DOHH2 (cell line): ENCODE measurements at regions not wholly inside any gene's neighbourhood (a gene's known extent, or its start where the extent isn't known, plus 50 kb on each side); places are given as distances from the start of the nearest gene placed in this dataset.

ENCODE experiments used
- H3F3A ChIP-seq: fragments of 200-600 bp; sonication (generic), shearing (Covaris generic); 2 replicates; pipeline ENCODE4 v1.6.0; 2016; ENCODE audit warnings: antibody characterized with exemption, mild to moderate bottlenecking; ENCODE audit not compliant: control insufficient read depth, insufficient read depth
- H3K27ac ChIP-seq: fragments of 200-600 bp; sonication (generic); 2 replicates; pipeline ENCODE4 v1.5.1; 2014; ENCODE audit warnings: low read depth, mild to moderate bottlenecking, low read length, moderate library complexity
- H3K27me3 ChIP-seq: fragments of 200-600 bp; sonication (generic); 2 replicates; pipeline ENCODE4 v1.6.1; 2014; ENCODE audit warnings: mild to moderate bottlenecking, low read length, mixed read lengths; ENCODE audit not compliant: control insufficient read depth
- H3K36me3 ChIP-seq: fragments of 200-600 bp; sonication (generic); 2 replicates; pipeline ENCODE4 v1.6.1; 2014; ENCODE audit warnings: mild to moderate bottlenecking, low read length, moderate library complexity, mixed read lengths; ENCODE audit not compliant: control insufficient read depth
- H3K4me1 ChIP-seq: fragments of 200-600 bp; sonication (generic); 2 replicates; pipeline ENCODE4 v1.6.1; 2014; ENCODE audit warnings: mild to moderate bottlenecking, low read length, mixed read lengths; ENCODE audit not compliant: control insufficient read depth
- H3K4me2 ChIP-seq: fragments of 200-600 bp; sonication (generic); 2 replicates; pipeline ENCODE4 v1.6.0; 2014; ENCODE audit warnings: mild to moderate bottlenecking, low read length, moderate library complexity
- H3K4me3 ChIP-seq: fragments of 200-600 bp; sonication (generic); 2 replicates; pipeline ENCODE4 v1.5.1; 2014; ENCODE audit warnings: mild to moderate bottlenecking, low read length, mixed read lengths
- H3K79me2 ChIP-seq: fragments of 200-600 bp; sonication (generic); 2 replicates; pipeline ENCODE4 v1.6.1; 2014; ENCODE audit warnings: mild to moderate bottlenecking, low read length, mixed read lengths; ENCODE audit not compliant: control insufficient read depth
- H3K9me2 ChIP-seq: fragments of 200-600 bp; sonication (generic); replicated peaks from 2 replicates; pipeline ENCODE4 v1.6.1; 2014; ENCODE audit warnings: mild to moderate bottlenecking, low read length, mixed read lengths; ENCODE audit not compliant: control insufficient read depth
- H3K9me3 ChIP-seq: fragments of 200-600 bp; sonication (generic); 2 replicates; pipeline ENCODE4 v1.6.1; 2014; ENCODE audit warnings: antibody characterized with exemption, low read length, mixed read lengths; ENCODE audit not compliant: control insufficient read depth, insufficient read depth
- H4K20me1 ChIP-seq: fragments of 200-600 bp; sonication (generic); 2 replicates; pipeline ENCODE4 v1.6.0; 2014; ENCODE audit warnings: low read depth, mild to moderate bottlenecking, antibody characterized with exemption, low read length, moderate library complexity; ENCODE audit not compliant: control insufficient read depth, insufficient read depth
- EZH2phosphoT487 ChIP-seq: fragments of 200-600 bp; sonication (generic); IDR thresholded peaks from 2 replicates; pipeline ENCODE4 v1.6.1; 2017; ENCODE audit warnings: borderline replicate concordance, mild to moderate bottlenecking, antibody characterized with exemption, low read length, moderate library complexity, mixed read lengths
- TF ChIP-seq, protein P1 (sequence below): fragments of 200-600 bp; sonication (generic); IDR thresholded peaks from one replicate; pipeline ENCODE4 v1.5.1; 2014; ENCODE audit warnings: antibody characterized with exemption, mild to moderate bottlenecking, low read depth, low read length; ENCODE audit not compliant: poor library complexity, severe bottlenecking

DNA sequence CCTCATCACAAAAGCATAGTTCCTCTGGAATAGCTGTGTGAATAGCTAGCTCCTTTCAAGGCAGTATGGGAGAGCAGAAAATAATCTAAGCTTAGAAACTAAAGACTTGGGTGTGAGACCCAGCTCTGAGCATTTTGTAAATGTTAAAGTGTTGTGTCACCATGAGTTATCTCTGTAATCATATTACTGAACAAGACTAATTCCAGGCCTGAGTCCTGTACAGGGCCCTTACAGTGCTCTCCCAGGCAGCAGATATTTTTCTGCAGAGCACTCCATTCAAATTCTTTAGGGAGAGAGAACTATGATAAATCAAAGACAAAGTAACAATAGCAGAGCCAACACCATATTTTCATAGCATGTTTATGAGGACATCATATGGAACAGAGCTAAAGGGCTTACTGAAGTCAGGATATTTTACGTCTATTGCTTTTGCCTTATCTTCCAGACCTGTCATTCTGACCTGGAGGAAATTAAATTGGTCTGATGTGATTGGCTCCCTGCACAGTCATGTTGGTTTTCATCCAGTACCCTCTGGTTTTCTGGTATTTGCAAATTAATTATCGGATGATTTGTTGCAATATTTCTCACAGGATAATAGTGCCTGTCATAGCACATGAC lies 172.6 kb upstream of the PPP2R3A start:
- H3K9me3 ChIP-seq = no peaks in the 10 kb centered on the region
- H3K4me2 ChIP-seq = no peak overlapping the region
- no peak overlapping the region for H3K27ac ChIP-seq
- TF ChIP-seq, protein P1, sequence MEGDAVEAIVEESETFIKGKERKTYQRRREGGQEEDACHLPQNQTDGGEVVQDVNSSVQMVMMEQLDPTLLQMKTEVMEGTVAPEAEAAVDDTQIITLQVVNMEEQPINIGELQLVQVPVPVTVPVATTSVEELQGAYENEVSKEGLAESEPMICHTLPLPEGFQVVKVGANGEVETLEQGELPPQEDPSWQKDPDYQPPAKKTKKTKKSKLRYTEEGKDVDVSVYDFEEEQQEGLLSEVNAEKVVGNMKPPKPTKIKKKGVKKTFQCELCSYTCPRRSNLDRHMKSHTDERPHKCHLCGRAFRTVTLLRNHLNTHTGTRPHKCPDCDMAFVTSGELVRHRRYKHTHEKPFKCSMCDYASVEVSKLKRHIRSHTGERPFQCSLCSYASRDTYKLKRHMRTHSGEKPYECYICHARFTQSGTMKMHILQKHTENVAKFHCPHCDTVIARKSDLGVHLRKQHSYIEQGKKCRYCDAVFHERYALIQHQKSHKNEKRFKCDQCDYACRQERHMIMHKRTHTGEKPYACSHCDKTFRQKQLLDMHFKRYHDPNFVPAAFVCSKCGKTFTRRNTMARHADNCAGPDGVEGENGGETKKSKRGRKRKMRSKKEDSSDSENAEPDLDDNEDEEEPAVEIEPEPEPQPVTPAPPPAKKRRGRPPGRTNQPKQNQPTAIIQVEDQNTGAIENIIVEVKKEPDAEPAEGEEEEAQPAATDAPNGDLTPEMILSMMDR = no peak
- no peak for TF ChIP-seq EZH2phosphoT487
- no peak overlapping the region for H3K4me3 ChIP-seq
- H4K20me1 ChIP-seq = no peaks in the 10 kb centered on the region
- H3K36me3 ChIP-seq = no peaks in the 10 kb centered on the region
- no peaks in the 10 kb centered on the region for H3F3A ChIP-seq
- H3K9me2 ChIP-seq = no peaks in the 10 kb centered on the region
- no peaks in the 10 kb centered on the region for H3K4me1 ChIP-seq
- no peaks in the 10 kb centered on the region for H3K27me3 ChIP-seq
- H3K79me2 ChIP-seq = no peaks in the 10 kb centered on the region

DNA sequence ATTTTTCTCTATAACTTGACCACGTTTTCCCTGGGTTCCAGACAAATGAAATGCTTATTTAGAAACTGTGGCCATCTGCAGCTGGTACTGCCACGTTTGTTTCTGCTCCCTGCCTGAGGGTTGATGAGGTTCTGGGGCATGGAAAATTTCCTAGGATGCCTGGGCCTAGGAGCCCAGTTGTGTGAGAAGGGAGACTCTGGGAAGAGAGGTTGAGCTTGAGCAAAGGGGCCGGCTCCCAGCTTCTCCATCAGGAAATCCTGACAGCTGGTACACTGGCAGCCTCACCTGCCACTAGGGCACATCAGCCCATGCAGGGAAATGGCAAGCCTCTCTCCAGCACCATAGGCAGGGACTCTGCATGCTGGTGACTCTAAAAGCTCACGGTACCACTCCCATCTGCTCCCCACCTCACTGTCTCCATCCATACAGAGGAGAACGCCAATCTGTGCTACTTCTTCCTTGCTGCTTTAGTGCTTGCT lies 165.4 kb upstream of the PPP2R3A start:
- H3F3A ChIP-seq = no peaks in the 10 kb centered on the region
- no peak overlapping the region for H3K4me2 ChIP-seq
- no peaks in the 10 kb centered on the region for H3K9me2 ChIP-seq
- H3K4me3 ChIP-seq = no peak overlapping the region
- no peaks in the 10 kb centered on the region for H3K4me1 ChIP-seq
- no peak for TF ChIP-seq EZH2phosphoT487
- TF ChIP-seq, protein P1 = no peak
- H3K79me2 ChIP-seq = no peaks in the 10 kb centered on the region
- no peaks in the 10 kb centered on the region for H3K27me3 ChIP-seq
- no peaks in the 10 kb centered on the region for H3K36me3 ChIP-seq
- no peak overlapping the region for H3K27ac ChIP-seq
- no peaks in the 10 kb centered on the region for H4K20me1 ChIP-seq
- no peaks in the 10 kb centered on the region for H3K9me3 ChIP-seq

DNA sequence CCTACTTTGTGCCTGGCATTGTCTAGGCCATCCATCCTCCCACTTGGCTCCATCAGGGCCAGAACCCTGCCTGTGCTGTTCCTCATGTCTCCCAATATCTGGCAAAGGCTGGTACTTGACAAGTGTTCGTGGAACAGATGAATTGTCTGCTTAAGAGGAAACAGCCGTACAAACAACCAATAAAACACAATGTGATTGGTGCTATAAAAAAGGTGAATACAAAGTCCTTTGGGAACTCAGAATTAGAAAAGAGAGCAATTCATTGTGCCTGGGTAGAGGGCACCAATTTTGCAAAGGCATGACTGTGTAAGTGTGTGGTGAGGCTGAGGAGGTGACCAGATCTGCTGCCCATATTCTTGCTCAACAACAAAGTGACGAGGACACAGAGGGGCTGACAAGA lies 164.5 kb upstream of the PPP2R3A start:
- Histone ChIP-seq H3K9me2 (no peaks in the 10 kb centered on the region), H3K36me3 (no peaks in the 10 kb centered on the region), H3K79me2 (no peaks in the 10 kb centered on the region)

More for the DNA sequence above, 164.5 kb upstream of the PPP2R3A start:
- Histone ChIP-seq H3K9me3 (no peaks in the 10 kb centered on the region), H3K4me1 (no peaks in the 10 kb centered on the region), H4K20me1 (no peaks in the 10 kb centered on the region), H3K4me3 (no peak overlapping the region), H3K27ac (no peak overlapping the region), H3F3A (no peaks in the 10 kb centered on the region), H3K27me3 (no peaks in the 10 kb centered on the region), H3K4me2 (no peak overlapping the region)
- TF ChIP-seq EZH2phosphoT487 = no peak
- TF ChIP-seq, protein P1 = no peak
